SK-N-MC (cell line): ENCODE measurements at regions not wholly inside any gene's neighbourhood (a gene's known extent, or its start where the extent isn't known, plus 50 kb on each side); places are given as distances from the start of the nearest gene placed in this dataset.

Experiments
- EZH2 ChIP-seq: fragments of 200-600 bp; sonication (generic); IDR thresholded peaks from one replicate; pipeline ENCODE4 v1.6.1; 2017; ENCODE audit warnings: antibody characterized with exemption
- FOXP2 ChIP-seq: optimal IDR thresholded peaks from 2 replicates; pipeline ENCODE3; 2011; ENCODE audit warnings: mild to moderate bottlenecking, moderate library complexity; ENCODE audit not compliant: insufficient read depth; ENCODE audit errors: extremely low read length, control extremely low read depth
- POLR2AphosphoS5 ChIP-seq: IDR thresholded peaks from 2 replicates; pipeline ENCODE4 v1.6.1; 2012; ENCODE audit warnings: mild to moderate bottlenecking, low read depth, low read length, borderline replicate concordance

DNA sequence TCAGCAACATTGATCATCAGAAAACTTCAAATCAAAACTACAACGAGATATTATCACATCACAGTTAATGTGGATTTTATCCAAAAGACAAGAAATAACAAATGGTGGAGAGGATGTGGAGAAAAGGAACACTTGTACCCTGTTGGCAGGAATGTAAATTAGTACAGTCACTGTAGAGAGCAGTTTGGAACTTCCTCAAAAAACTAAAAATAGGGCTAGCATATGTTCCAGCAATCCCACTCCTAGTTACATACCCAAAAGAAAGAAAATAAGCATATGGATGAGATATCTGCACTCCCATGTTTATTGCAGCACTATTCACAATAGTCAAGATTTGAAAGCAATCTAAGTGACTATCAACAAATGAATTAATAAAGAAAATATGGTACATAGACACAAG is 887.7 kb upstream of the MAN1A1 start:
- no peak for TF ChIP-seq EZH2
- no peak for TF ChIP-seq POLR2AphosphoS5
- no peak for TF ChIP-seq FOXP2
